ENCODE measurements at regions not wholly inside any gene's neighbourhood (a gene's known extent, or its start where the extent isn't known, plus 50 kb on each side); places are given as distances from the start of the nearest gene placed in this dataset.

DNA sequence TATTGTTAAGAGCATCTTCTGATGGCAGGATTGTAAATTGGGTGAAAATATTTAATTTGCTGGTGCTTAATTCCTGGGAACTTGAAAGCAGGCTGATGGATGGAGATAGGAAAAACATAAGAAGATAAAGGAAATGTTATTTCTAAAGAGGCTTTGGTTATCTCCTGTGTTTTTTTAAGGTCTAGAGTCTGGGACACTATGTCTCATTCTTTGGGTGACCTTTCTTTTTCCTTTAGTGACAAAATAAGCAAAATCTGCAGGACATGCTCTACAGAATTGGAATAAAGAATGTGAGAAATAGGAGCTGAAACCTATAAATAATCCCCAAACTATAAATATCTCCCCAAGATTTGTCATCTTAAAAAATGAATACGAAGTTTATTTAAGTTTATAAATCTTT, 241.7 kb downstream of the DSC3 start:
- TF ChIP-seq CTCF (IDR thresholded peaks at IDR 0.05) (no peak), POLR2A (IDR thresholded peaks at IDR 0.05) (no peak)

Data from uterus (tissue), 2 donors.